SK-N-SH (cell line): ENCODE measurements at regions not wholly inside any gene's neighbourhood (a gene's known extent, or its start where the extent isn't known, plus 50 kb on each side); places are given as distances from the start of the nearest gene placed in this dataset.

Source experiments
- CTCF ChIA-PET: fragments of 300-600, 350-600 bp; formaldehyde crosslinking; extraction: SDS; loops from one replicate; lab custom pipeline; 2021; lab: Yijun Ruan, JAX
- POLR2A ChIA-PET: fragments of 350-600 bp; sonication (Branson Sonifier 250); formaldehyde crosslinking; extraction: SDS; loops from one replicate; lab custom pipeline; 2020; ENCODE audit warnings: antibody characterized with exemption, inconsistent platforms; lab: Yijun Ruan, JAX
- DNase-seq: peaks from one replicate; pipeline ENCODE4 v3.0.0; 2012
- H2AFZ ChIP-seq: fragments of 200-600 bp; sonication (generic); 2 replicates; pipeline ENCODE4 v1.8.1; 2016; ENCODE audit warnings: antibody characterized with exemption, mild to moderate bottlenecking, low read depth
- H3F3A ChIP-seq: fragments of 200-600 bp; sonication (generic); replicated peaks from 2 replicates; pipeline ENCODE3; 2016; ENCODE audit warnings: antibody characterized with exemption, mild to moderate bottlenecking; ENCODE audit not compliant: insufficient read depth
- H3K27ac ChIP-seq, 2 experiments: fragments of 200-500 bp in 1 of 2; fragments of 200-600 bp in 1 of 2; sonication (Bioruptor generic) in 1 of 2; sonication (generic), shearing (Covaris generic) in 1 of 2; 2 replicates each; pipeline versions ENCODE4 v1.5.1 to v1.6.1; 2014 to 2016; ENCODE audit warnings: low read depth in 2 of 2, inconsistent platforms in 1 of 2, low read length in 1 of 2, mild to moderate bottlenecking in 1 of 2, mixed read lengths in 1 of 2
- H3K27me3 ChIP-seq: fragments of 200-600 bp; sonication (generic), shearing (Covaris generic); 2 replicates; pipeline ENCODE4 v1.6.1; 2016; ENCODE audit warnings: mixed run types; ENCODE audit not compliant: insufficient read depth
- H3K36me3 ChIP-seq, 2 experiments: fragments of 200-500 bp in 1 of 2; fragments of 200-600 bp in 1 of 2; sonication (Bioruptor generic) in 1 of 2; sonication (generic) in 1 of 2; replicated peaks in 1 of 2; 2 replicates each; pipeline versions ENCODE3 to v1.5.1; 2014 to 2016; ENCODE audit warnings: low read length in 1 of 2, mild to moderate bottlenecking in 1 of 2; ENCODE audit not compliant: insufficient read depth in 2 of 2, control insufficient read depth in 1 of 2
- H3K4me1 ChIP-seq, 2 experiments: fragments of 200-500 bp in 1 of 2; fragments of 200-600 bp in 1 of 2; sonication (Bioruptor generic) in 1 of 2; sonication (generic), shearing (Covaris generic) in 1 of 2; 2 replicates each; pipeline versions ENCODE4 v1.5.1 to v1.6.1; 2014 to 2016; ENCODE audit warnings: low read depth in 1 of 2, low read length in 1 of 2, mixed run types in 1 of 2; ENCODE audit not compliant: insufficient read depth in 2 of 2, control insufficient read depth in 1 of 2
- H3K4me2 ChIP-seq: fragments of 200-600 bp; sonication (generic), shearing (Covaris generic); 2 replicates; pipeline ENCODE4 v1.6.1; 2017; ENCODE audit warnings: mixed run types
- H3K4me3 ChIP-seq, 2 experiments: fragments of 200-500 bp in 1 of 2; fragments of 200-600 bp in 1 of 2; sonication (Bioruptor generic) in 1 of 2; sonication (generic), shearing (Covaris generic) in 1 of 2; 2 replicates each; pipeline versions ENCODE4 v1.5.1 to v1.8.1; 2014 to 2016; ENCODE audit warnings: low read depth in 2 of 2, inconsistent platforms in 1 of 2, low read length in 1 of 2, mild to moderate bottlenecking in 1 of 2, mixed read lengths in 1 of 2, moderate library complexity in 1 of 2
- H3K79me2 ChIP-seq: fragments of 200-600 bp; sonication (generic); 2 replicates; pipeline ENCODE4 v1.8.1; 2017; ENCODE audit warnings: mild to moderate bottlenecking; ENCODE audit not compliant: insufficient read depth
- H3K9ac ChIP-seq: fragments of 200-600 bp; sonication (generic); 2 replicates; pipeline ENCODE4 v1.6.1; 2017; ENCODE audit warnings: mixed run types
- H3K9me2 ChIP-seq: fragments of 200-600 bp; sonication (generic); 2 replicates; pipeline ENCODE4 v1.6.1; 2017; ENCODE audit warnings: mixed run types
- H3K9me3 ChIP-seq: fragments of 200-600 bp; sonication (generic); 2 replicates; pipeline ENCODE4 v1.6.1; 2017; ENCODE audit warnings: mixed run types, mild to moderate bottlenecking, moderate library complexity
- H4K20me1 ChIP-seq: fragments of 200-600 bp; sonication (generic); 2 replicates; pipeline ENCODE4 v1.6.1; 2017; ENCODE audit warnings: mild to moderate bottlenecking, mixed run types; ENCODE audit not compliant: insufficient read depth
- ELF1 ChIP-seq: IDR thresholded peaks from 2 replicates; pipeline ENCODE4 v1.4.0; 2012
- EP300 ChIP-seq, 2 experiments: IDR thresholded peaks; 2 replicates each; pipeline versions ENCODE4 v1.4.0 to v1.6.1; 2012; ENCODE audit warnings: borderline replicate concordance in 1 of 2, low read depth in 1 of 2, low read length in 1 of 2
- EZH2phosphoT487 ChIP-seq: fragments of 200-600 bp; sonication (generic); IDR thresholded peaks from 2 replicates; pipeline ENCODE4 v1.6.1; 2017; ENCODE audit warnings: low read depth, mixed run types, mild to moderate bottlenecking, antibody characterized with exemption, moderate library complexity, borderline replicate concordance
- FOXJ3 ChIP-seq: sonication (generic); formaldehyde crosslinking; IDR thresholded peaks from 2 replicates; pipeline ENCODE4 v1.5.1; 2020; ENCODE audit warnings: mild to moderate bottlenecking, missing genetic modification reagents
- GABPA ChIP-seq: IDR thresholded peaks from 2 replicates; pipeline ENCODE4 v1.4.0; 2012; ENCODE audit warnings: low read depth, mild to moderate bottlenecking
- IRF3 ChIP-seq: fragments of 150-350 bp; IDR thresholded peaks from 2 replicates; pipeline ENCODE4 v1.6.1; 2016; ENCODE audit warnings: mild to moderate bottlenecking, low read depth, low read length
- JUND ChIP-seq: IDR thresholded peaks from 2 replicates; pipeline ENCODE4 v1.4.0; 2012
- MXI1 ChIP-seq: IDR thresholded peaks from 2 replicates; pipeline ENCODE4 v1.6.1; 2012; ENCODE audit warnings: mild to moderate bottlenecking, low read depth, low read length, improper control_type of control experiment
- REST ChIP-seq: IDR thresholded peaks from 2 replicates; pipeline ENCODE4 v1.6.1; 2012; ENCODE audit warnings: mild to moderate bottlenecking, low read depth, low read length, moderate library complexity
- TAF1 ChIP-seq: IDR thresholded peaks from 2 replicates; pipeline ENCODE4 v1.6.1; 2012; ENCODE audit warnings: low read depth, mild to moderate bottlenecking, low read length, moderate library complexity, borderline replicate concordance
- TCF12 ChIP-seq: IDR thresholded peaks from 2 replicates; pipeline ENCODE4 v1.4.0; 2012
- TEAD4 ChIP-seq: IDR thresholded peaks from 2 replicates; pipeline ENCODE4 v1.4.0; 2012; ENCODE audit warnings: mild to moderate bottlenecking, borderline replicate concordance; ENCODE audit not compliant: insufficient read depth
- YY1 ChIP-seq: IDR thresholded peaks from 2 replicates; pipeline ENCODE4 v1.4.0; 2012; ENCODE audit warnings: low read depth, mild to moderate bottlenecking
- ZBTB33 ChIP-seq: IDR thresholded peaks from 2 replicates; pipeline ENCODE4 v1.4.0; 2012; ENCODE audit warnings: low read depth, borderline replicate concordance
- WGBS: methylation state at CpG from one replicate; pipeline ENCODE4 v1.1.6; 2017; ENCODE audit warnings: low lambda C conversion rate; 5-methylcytosine and 5-hydroxymethylcytosine counted together

GRCh38 chr10:64286533-64286932 lies 765.3 kb downstream of the REEP3 start:
- no peak overlapping the region for H3K9ac ChIP-seq
- no peaks in the 10 kb centered on the region for H3F3A ChIP-seq
- no peaks in the 10 kb centered on the region; a peak in 1 of 4 replicates for H3K4me1 ChIP-seq
- no peak overlapping the region for H3K4me3 ChIP-seq
- no peak for DNase-seq
- TF ChIP-seq EP300 (IDR thresholded peaks at IDR 0.05; ENCODE audit: borderline replicate concordance in 1 of 2, low read depth in 1 of 2, low read length in 1 of 2) (no peak), TCF12 (no peak), TEAD4 (no peak), YY1 (no peak), MXI1 (no peak), IRF3 (no peak), REST (no peak), TAF1 (no peak), ELF1 (no peak), JUND (no peak), GABPA (no peak), FOXJ3 (CRISPR knock-in tag) (no peak), EZH2phosphoT487 (no peak), ZBTB33 (no peak)
- TF ChIP-seq, all 33 proteins: peak for 0
- H3K36me3 ChIP-seq, result no peaks in the 10 kb centered on the region
- H3K27me3 ChIP-seq, result no peaks in the 10 kb centered on the region
- H3K27ac ChIP-seq, result no peak overlapping the region
- H3K9me3 ChIP-seq, result no peaks in the 10 kb centered on the region
- no peaks in the 10 kb centered on the region for H4K20me1 ChIP-seq
- no peak overlapping the region for H3K4me2 ChIP-seq
- WGBS, result 19% methylated on average over 2 of the region's 2 CpGs
- no peak overlapping the region for H2AFZ ChIP-seq
- CTCF ChIA-PET, result no interaction called here
- POLR2A ChIA-PET, result no interaction called here
- no peaks in the 10 kb centered on the region for H3K79me2 ChIP-seq
- no peaks in the 10 kb centered on the region for H3K9me2 ChIP-seq
